ENCODE measurements at regions not wholly inside any gene's neighbourhood (a gene's known extent, or its start where the extent isn't known, plus 50 kb on each side); places are given as distances from the start of the nearest gene placed in this dataset.

GRCh38 chr16:47852991-47853390, 302.8 kb downstream of the ABCC12 start:
- TF ChIP-seq CTCF (IDR thresholded peaks at IDR 0.05) (no peak), EZH2phosphoT487 (IDR thresholded peaks at IDR 0.05) (no peak), EZH2 (IDR thresholded peaks at IDR 0.05) (no peak)
